Kidney glomerular epithelial cell (primary cell): ENCODE measurements at regions not wholly inside any gene's neighbourhood (a gene's known extent, or its start where the extent isn't known, plus 50 kb on each side); places are given as distances from the start of the nearest gene placed in this dataset.
"Not testable (repeated sequence)": the region's sequence is repeated elsewhere in the genome, so short reads cannot be mapped to it uniquely, and the experiment has no call there.

Experiments
- DNase-seq: peaks from one replicate; lab custom pipeline; 2025; lab: John Stamatoyannopoulos, UW

DNA sequence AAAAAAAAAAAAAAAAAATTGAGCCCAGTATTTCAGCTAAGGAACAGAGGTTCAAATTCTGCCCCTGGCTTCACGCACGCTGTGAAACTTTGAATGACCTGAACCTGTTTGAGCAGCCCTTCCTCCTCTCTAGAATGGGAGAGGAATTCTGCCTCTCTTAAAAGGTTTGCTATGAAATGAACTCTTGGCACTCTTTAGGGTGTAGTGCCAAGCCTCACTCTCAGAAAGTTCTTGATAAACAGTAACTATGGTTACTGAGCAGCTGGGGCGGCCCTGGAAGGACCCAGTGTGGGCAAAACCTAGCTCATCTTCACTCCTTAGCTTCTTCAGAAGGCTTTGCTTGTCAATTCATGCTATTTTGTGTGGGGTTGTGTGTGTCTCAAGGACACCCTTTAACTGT lies 73.7 kb downstream of the GEMIN8 start:
- DNase-seq, result no peak

GRCh38 chrX:13955095-13955647 lies 74.5 kb downstream of the GEMIN8 start:
- DNase-seq, result no peak

DNA sequence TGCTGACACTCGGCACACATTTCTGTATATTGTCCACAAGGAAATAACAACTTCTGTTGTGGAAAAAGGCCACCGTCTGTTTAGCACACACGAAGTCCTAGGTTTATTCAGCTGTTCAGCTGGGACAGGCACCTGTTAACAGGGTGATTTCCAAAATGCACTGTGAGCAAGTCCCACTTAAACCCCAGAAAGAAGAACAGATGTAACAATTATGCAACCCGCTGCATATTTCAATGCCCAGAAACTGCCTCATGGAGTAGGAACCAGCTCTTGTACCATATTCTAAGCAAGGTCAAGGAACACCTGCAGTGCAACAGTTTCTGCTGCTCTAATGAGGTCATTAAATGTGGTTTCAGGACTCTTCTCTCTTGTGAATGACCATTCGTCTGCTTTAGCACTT lies 77.1 kb downstream of the GEMIN8 start:
- no peak for DNase-seq

- not testable (repeated sequence) for DNase-seq
These were observed 83.5 kb downstream of the GEMIN8 start for GRCh38 chrX:13946223-13946622.

GRCh38 chrX:13945787-13946186 lies 83.9 kb downstream of the GEMIN8 start:
- DNase-seq, result not testable (repeated sequence)

- DNase-seq, result no peak
These were observed 89.0 kb downstream of the GEMIN8 start for GRCh38 chrX:13940671-13941070.

DNA sequence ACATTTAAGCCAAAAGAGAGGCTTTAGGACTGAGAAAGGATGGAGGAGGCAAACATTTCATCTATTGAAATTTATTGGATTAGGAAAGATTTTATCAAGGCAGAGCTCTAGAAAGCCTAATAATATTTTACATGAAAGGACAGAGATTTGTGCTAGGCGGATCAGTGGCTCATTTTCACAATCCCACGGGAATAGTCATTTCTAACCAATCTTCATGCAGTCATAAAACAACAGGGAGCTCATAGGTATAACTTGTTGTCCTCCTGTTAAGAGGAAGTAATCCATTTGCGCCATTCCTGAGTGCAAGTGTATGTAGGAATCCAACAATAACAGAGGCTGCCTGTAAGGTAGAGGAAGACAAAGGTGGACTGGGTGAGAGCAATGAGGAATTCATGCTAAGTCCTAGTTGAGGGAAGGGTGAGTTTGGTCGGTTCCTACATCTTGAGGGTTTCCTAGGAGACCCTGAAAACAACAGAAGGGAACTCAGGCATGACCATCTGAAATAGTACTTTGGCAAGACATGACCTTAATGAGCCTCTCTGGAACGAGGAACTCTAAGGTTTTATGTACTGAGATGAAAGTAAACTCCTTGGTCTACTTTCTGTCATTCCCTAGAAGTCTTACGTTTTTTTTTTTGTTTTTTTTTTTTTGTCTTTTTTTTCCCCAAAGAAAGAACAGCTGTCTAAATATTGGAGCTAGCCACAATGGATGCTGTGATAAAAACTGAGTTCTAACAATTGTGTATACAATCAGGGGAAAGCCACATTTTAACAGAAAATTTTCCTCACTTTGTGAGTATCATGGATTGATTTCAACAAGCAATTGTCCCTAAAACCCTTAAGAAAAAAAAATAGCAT lies 89.7 kb downstream of the GEMIN8 start:
- DNase-seq, result no peak

DNA sequence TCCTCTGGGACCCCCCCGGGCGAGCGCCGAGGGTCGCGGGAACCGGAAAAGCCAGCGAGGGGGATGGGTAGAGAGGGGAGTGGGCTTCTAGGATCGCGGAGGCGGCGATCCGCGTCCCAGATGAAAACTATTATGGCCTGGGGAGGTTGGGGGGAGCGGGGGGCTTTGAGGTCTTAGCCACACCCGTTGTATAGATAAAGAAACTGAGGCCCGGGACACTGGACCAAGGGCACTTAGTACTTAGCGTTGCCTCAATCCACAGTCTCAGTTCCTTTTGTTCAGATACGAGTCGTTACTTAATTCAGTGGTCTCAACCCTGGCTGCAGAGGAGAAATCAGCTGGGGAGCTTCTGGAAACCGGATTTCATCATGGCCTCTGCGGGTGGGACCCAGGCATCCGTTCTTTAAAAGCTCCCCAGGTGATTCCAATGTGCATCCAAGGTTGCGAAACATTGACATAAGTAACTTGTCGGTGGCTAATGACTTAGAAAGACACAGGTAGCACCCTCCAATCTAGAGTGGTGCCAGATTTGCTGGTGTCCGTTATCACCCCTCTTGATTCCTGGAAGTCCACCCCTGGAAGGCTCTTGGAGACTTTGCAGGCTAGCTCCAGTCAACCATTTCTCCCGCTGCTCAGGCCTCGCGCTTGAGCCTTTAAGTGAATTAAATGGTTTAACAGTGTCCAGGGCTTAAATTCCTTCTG lies 90.7 kb downstream of the GEMIN8 start:
- DNase-seq, result no peak

GRCh38 chrX:13938051-13938828 lies 91.5 kb downstream of the GEMIN8 start:
- no peak for DNase-seq

DNA sequence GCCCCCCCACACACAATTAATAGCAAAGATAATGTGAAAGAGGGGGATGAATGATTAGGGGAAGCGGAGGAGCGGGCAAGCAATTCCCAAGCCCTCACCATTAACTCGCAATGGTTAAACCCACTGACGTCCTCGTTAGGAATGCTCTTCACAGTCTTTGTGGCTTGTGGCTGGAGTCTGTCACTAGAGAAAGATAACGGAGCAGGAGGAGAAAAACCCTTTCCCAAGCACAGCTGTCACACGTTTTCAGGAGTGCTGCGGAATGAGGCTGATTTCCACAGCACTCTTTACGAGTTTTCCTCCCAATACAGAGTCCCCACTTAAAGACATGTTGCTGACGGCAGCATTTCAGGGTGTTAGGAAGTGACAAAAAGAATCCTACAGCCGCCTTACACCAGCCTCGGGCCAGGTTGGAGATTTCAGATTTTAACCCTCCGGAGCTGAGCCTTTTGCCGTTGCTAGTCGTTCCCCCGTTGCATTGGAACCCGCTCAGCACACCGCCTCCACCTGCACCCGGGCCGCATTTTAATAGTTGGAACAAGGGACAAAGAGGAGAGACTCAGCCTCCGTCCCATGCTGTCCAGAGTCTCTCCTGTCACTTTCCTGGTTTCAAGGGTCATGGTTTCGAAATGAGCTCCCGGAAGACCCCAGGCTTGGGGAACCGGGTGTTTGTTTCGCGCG lies 92.2 kb downstream of the GEMIN8 start:
- no peak for DNase-seq

GRCh38 chrX:13936521-13937225 lies 93.0 kb downstream of the GEMIN8 start:
- no peak for DNase-seq

DNA sequence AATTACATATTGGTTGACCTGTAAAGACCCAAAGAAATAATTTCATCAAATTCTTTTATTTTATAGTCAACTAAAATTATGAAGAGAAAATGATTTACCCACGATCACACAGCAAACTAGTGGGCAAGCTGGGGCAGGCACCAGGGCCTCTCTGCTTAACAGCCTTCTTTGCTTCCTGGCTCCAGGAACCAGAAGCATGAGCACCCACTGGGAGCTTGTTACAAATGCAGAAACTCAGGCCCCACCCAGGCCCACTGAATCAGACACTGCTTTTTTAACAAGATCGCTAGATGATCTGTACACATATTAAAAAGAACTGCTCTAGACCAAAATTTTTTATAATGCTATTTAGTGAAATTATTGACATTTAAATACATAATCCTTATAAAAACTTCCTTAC lies 95.0 kb downstream of the GEMIN8 start:
- no peak for DNase-seq

GRCh38 chrX:13933851-13934250 lies 95.8 kb downstream of the GEMIN8 start:
- no peak for DNase-seq

DNA sequence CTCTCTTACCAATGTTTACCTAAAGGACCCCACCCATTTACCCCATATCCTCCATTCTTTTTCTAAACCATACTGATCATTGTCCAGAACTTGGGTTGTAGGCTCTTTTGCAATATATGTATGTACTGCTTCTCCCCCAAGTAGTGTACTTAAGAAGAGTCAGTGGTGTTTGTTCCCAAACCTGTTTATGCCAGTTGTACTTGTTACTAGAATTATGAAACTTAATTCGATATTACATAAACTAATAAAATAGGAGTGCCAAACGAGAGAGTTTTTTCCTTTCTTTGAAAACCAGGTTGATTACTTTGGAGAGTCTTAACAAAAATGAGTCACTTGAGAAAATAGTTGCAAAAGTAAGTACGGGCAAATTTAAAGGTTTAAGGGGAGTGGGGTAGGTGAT lies 96.3 kb downstream of the GEMIN8 start:
- DNase-seq, result no peak

DNA sequence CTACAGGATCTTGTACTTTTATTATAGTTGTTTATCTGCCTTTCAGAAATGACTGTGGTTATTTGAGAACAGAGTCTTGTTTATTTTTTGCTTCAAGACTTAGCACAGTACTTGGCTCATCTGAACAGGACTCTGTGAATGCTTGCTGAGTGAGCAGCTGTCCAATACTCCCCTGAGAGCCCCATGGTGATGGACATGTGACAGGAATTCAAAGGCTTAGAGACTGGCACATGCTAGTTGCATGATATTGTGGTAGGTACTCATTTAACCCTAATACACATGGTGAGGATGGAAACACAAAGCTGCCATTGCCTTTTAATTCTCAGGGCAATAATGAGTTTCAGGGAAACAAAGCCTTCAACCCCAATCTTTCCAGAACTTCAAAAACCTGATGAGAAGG lies 97.3 kb downstream of the GEMIN8 start:
- DNase-seq, result no peak

DNA sequence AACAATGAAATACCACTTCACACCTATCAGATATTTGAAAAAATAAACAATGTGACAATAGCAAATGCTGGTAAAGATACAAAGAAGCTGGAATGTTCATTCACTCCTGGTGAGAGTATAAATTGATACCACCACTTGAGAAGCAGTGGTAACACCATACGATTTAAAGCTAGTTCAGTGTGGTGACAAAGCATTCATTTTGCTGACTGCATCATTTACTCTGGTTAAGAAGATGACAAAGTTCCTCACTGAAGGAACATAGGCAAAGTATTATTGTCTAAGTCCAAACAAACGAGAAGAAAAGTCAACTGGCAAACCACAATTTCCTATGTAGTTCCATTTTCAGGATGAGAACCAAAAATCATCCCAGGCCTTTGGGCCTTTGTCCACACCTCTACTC lies 102.5 kb downstream of the GEMIN8 start:
- no peak for DNase-seq

GRCh38 chrX:13923845-13924244 lies 105.8 kb downstream of the GEMIN8 start:
- DNase-seq, result no peak

GRCh38 chrX:13923289-13923688 lies 106.4 kb upstream of the GPM6B start:
- DNase-seq, result no peak

DNA sequence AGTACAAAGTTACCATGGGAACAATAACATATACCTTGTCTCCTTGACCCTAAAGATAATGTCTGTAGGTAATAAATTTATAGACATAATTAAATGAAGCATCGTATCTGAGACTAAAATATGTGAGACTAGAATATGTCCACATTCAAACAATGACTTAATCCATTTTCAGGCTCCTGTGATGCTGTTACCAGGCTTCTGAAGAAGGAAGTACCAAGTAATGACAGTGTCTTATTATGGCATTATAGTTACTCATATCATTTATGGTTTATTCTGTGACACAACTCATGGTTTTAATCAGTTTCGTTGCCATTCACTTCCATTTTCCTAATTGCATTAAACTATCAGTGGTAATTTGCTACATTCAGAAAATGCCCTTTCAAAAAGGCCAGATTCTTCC lies 100.6 kb upstream of the GPM6B start:
- DNase-seq, result no peak

GRCh38 chrX:13911586-13911985 lies 94.7 kb upstream of the GPM6B start:
- DNase-seq, result no peak

- no peak for DNase-seq
These were observed 89.2 kb upstream of the GPM6B start for GRCh38 chrX:13906093-13906492.
